RCC 7860 (cell line): ENCODE measurements at regions not wholly inside any gene's neighbourhood (a gene's known extent, or its start where the extent isn't known, plus 50 kb on each side); places are given as distances from the start of the nearest gene placed in this dataset.
"Not testable (repeated sequence)": the region's sequence is repeated elsewhere in the genome, so short reads cannot be mapped to it uniquely, and the experiment has no call there.

ENCODE experiments used
- DNase-seq: peaks from one replicate; pipeline ENCODE4 v3.0.0-alpha.2; 2015; ENCODE audit warnings: low spot score
- FAIRE-seq: peaks from 2 replicates; lab custom pipeline; 2012; peaks lifted over from hg19 to GRCh38; lab: Jason Lieb, UNC

- DNase-seq (no peak), FAIRE-seq (no peak)
These were observed 52.6 kb upstream of the ICA1 start for GRCh38 chr7:8314566-8314965.

GRCh38 chr7:8319115-8319514 lies 57.1 kb upstream of the ICA1 start:
- DNase-seq (no peak), FAIRE-seq (no peak)

GRCh38 chr7:8320174-8320573 lies 58.2 kb upstream of the ICA1 start:
- no peak for FAIRE-seq
- no peak for DNase-seq

- FAIRE-seq = no peak
- DNase-seq = no peak
These were observed 59.3 kb upstream of the ICA1 start for GRCh38 chr7:8321312-8321711.

- no peak for DNase-seq
- FAIRE-seq = no peak
These were observed 60.7 kb upstream of the ICA1 start for GRCh38 chr7:8322667-8323066.

DNA sequence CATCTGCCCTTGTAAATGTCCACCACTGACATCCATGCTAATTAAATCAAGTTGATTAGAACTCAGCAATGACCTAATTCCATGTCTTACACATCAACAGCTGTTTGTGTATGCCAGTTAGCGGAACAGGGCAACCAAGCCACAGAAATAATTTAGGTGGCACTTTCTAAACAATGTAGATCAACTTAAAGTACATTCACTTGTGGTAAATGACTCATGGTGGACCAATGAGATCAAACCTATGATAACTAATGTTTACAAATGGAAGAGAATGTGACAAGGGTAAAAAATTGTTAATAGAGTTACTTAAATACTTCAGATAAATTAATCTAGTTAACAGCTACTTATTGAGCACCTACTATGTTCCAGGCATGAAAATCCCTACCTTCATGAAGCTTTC lies 63.1 kb upstream of the ICA1 start:
- FAIRE-seq = no peak
- no peak for DNase-seq

DNA sequence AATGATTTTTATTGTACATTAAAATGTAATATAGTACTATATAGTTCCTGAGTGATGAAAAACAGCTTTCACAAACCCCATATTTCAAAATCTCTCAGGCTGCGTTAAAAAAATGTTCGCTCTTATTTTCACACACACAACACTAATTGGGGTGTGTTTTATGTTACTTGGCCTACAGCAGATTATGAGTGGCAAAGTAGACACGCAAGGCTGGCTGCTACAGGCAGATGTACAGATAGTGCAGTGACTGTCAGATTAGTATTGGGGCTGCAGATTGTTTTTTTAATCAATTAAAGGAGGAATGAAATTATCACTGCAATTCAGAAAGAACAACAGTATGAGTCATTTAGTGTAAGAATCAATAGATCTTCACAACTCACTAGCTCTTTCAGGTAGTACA lies 65.2 kb upstream of the ICA1 start:
- FAIRE-seq (no peak), DNase-seq (no peak)

DNA sequence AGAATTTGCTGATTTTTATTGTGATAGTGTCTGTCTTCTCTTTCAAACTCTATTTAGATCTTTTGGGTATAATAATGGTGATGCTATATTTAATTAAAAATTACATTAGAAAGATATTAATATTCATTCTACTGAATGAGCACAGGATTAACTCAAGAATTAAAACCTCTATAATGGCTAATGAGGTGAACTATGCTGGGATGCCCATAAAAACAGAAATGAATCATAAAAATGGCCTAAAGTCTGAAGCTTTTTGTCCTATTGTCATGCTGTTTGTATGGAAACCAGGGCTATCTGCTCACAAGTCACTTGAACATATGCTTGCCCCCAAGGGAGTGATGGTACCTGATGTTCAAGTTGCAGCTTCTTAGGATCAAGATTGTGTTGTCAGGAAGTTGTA lies 76.2 kb upstream of the ICA1 start:
- FAIRE-seq (no peak), DNase-seq (no peak)

- no peak for DNase-seq
- no peak for FAIRE-seq
These were observed 81.6 kb upstream of the ICA1 start for GRCh38 chr7:8343556-8343955.

DNA sequence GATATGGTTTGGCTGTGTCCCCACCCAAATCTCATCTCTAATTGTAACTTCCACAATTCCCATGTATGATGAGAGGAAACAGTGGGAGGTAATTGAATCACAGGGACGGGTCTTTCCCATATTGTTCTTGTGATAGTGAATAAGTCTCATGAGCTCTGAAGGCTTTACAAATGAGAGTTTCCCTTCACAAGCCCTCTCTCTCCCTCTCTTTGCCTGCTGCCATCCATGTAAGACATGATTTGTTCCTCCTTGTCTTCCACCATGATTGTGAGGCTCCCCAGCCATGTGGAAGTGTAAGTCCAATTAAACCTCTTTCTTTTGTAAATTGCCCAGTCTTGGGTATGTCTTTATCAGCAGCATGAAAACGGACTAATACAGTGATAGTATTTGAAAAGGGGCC lies 85.4 kb upstream of the ICA1 start:
- FAIRE-seq, DNase-seq: not testable (repeated sequence)

GRCh38 chr7:8351654-8352053 lies 81.8 kb upstream of the NXPH1 start:
- FAIRE-seq, DNase-seq: not testable (repeated sequence)

DNA sequence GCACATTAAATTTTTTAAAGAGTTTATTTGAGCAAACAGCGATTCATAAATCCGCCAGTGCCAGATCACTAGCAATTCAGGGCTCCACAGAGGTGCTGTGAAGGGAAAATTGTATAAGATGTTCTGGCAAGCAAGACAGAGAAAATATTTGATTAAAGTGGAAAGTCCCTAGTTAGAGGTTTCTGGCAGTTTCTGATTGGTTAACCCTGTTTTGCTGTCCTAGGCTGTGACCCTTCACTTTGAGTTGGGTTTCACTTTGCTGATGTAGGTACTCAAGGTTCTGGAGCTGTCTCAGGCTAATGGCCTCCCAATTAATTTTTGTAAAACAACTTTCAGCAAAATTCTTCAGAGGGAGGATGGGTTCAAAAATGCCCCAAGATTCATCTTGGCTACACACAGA lies 79.4 kb upstream of the NXPH1 start:
- no peak for DNase-seq
- FAIRE-seq = no peak

GRCh38 chr7:8354503-8354902 lies 78.9 kb upstream of the NXPH1 start:
- FAIRE-seq (no peak), DNase-seq (no peak)

GRCh38 chr7:8356071-8356470 lies 77.3 kb upstream of the NXPH1 start:
- FAIRE-seq (no peak), DNase-seq (no peak)

DNA sequence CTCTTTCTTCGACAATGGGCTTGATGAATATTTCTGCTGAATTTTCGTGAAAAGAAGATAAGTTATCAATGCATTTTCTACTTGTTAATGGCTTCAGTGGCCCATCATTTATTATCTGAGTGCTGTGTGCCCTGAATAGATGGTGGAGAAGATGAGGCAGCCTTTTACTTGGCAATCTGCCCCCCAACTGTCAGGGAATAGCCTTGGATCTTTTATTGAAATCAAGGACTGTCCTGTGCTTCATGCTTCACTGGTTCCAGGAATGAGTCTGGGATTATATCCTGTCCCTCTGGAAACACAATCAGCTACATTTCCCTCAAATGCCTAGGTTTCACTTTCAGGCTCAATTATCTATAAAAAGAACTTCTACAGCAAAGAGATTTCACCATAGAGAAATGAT lies 75.9 kb upstream of the NXPH1 start:
- DNase-seq (no peak), FAIRE-seq (no peak)

DNA sequence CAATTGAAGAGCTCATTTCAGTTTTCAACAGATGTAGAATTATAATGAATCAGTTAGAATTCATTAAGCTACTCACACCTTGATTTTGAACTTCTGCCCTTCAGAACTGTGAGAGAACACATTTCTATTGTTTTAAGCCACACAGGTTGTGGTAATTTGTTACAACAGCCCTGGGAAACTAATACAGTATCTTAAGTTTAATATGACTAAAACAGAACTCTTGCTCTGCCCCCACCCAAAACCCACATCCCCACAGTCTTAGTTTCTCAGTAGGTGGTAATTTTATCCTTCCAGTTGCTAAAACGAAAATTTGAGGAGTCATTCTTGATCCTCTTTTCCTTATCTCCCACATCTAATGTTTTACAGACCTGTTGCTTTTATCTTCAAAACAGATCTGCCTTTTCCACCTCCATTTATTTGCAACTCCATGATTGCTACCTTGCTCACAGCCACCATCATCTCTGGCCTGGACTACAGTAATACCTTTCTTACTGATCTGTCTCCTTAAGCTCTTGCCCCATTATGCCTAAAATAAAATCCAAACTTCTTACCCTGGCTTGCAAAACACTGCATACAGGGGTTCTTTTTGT lies 72.8 kb upstream of the NXPH1 start:
- no peak for FAIRE-seq
- no peak for DNase-seq

GRCh38 chr7:8362723-8363369 lies 70.6 kb upstream of the NXPH1 start:
- no peak for DNase-seq
- no peak for FAIRE-seq

- no peak for FAIRE-seq
- no peak for DNase-seq
These were observed 69.9 kb upstream of the NXPH1 start for GRCh38 chr7:8363407-8364015.

DNA sequence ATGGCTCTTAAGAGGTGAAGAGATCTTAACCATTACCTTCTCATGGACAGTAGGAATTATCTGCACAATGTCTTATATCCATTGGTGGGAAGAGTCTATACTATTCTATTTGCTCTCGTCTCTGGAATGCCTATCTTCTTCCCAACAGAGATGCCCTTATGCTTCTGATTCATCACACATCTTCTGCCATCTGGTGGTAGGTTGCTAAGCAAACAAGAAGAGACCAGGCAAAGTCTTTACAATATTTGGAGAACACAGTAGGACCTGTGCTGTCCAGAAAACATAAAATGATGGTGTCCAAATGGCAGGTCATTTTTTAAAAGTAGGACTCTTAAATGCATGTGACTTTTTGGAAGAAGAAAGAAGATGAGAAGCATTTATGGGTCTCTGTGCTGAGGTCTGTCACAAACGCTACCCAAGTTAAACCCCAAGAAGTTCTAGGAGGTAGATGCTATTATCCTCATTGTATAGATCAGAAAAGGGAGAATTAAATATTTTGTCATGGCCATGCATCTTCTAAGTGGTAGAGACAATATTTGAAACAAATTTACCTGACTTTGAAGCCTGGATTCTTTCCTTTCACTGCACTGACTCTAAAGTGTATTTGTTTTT lies 67.8 kb upstream of the NXPH1 start:
- DNase-seq (peak; percentile 19), FAIRE-seq (no peak)

DNA sequence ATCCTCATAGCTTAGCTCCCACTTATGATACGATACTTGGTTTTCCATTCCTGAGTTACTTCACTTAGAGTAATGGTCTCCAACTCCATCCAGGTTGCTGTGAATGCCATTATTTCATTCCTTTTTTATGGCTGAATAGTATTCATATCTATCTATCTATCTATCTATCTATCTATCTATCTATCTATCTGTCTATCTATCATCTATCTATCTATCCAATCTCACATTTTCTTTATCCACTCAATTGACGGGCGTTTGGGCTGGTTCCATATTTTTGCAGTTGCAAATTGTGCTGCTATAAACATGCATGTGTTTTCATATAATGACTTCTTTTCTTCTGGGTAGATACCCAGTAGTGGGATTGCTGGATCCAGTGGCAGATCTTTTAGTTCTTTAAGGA lies 65.4 kb upstream of the NXPH1 start:
- FAIRE-seq, DNase-seq: not testable (repeated sequence)

- DNase-seq = no peak
These were observed 61.7 kb upstream of the NXPH1 start for GRCh38 chr7:8371742-8372141.

GRCh38 chr7:8373851-8374250 lies 59.6 kb upstream of the NXPH1 start:
- FAIRE-seq = no peak
- DNase-seq = no peak

More at GRCh38 chr7:8371742-8372141, 61.7 kb upstream of the NXPH1 start:
- FAIRE-seq = no peak
